Neutrophil (primary cell): ENCODE measurements at regions not wholly inside any gene's neighbourhood (a gene's known extent, or its start where the extent isn't known, plus 50 kb on each side); places are given as distances from the start of the nearest gene placed in this dataset.

Experiments
- H3K27ac ChIP-seq: fragments of 200-600 bp; sonication (generic); 2 replicates; pipeline ENCODE4 v1.5.1; 2016; ENCODE audit warnings: mild to moderate bottlenecking, moderate library complexity
- H3K27me3 ChIP-seq: fragments of 200-600 bp; sonication (generic); 2 replicates; pipeline ENCODE4 v1.6.0; 2016; ENCODE audit warnings: mild to moderate bottlenecking
- H3K36me3 ChIP-seq: fragments of 200-600 bp; sonication (generic); 2 replicates; pipeline ENCODE4 v1.5.1; 2017
- H3K4me1 ChIP-seq, 2 experiments: fragments of 200-600 bp in 1 of 2; sonication (generic) in 1 of 2; 1 replicate in 1 of 2; 2 replicates in 1 of 2; pipeline versions ENCODE4 v1.5.1 to v1.6.1; 2013 to 2016; ENCODE audit warnings: low read depth in 1 of 2, low read length in 1 of 2, mild to moderate bottlenecking in 1 of 2, moderate library complexity in 1 of 2; ENCODE audit not compliant: control insufficient read depth in 1 of 2, insufficient read depth in 1 of 2
- H3K4me3 ChIP-seq, 2 experiments: fragments of 200-600 bp in 1 of 2; sonication (generic) in 1 of 2; 1 replicate in 1 of 2; 2 replicates in 1 of 2; pipeline ENCODE4 v1.5.1; 2013 to 2016; ENCODE audit warnings: low read depth in 1 of 2, low read length in 1 of 2, mild to moderate bottlenecking in 1 of 2, moderate library complexity in 1 of 2
- H3K9me3 ChIP-seq: fragments of 200-600 bp; sonication (generic); 2 replicates; pipeline ENCODE4 v1.5.1; 2016
- TF ChIP-seq, protein P1 (sequence below): fragments of 200-600 bp; sonication (generic); IDR thresholded peaks from 2 replicates; pipeline ENCODE4 v1.5.1; 2016; ENCODE audit warnings: antibody characterized with exemption

DNA sequence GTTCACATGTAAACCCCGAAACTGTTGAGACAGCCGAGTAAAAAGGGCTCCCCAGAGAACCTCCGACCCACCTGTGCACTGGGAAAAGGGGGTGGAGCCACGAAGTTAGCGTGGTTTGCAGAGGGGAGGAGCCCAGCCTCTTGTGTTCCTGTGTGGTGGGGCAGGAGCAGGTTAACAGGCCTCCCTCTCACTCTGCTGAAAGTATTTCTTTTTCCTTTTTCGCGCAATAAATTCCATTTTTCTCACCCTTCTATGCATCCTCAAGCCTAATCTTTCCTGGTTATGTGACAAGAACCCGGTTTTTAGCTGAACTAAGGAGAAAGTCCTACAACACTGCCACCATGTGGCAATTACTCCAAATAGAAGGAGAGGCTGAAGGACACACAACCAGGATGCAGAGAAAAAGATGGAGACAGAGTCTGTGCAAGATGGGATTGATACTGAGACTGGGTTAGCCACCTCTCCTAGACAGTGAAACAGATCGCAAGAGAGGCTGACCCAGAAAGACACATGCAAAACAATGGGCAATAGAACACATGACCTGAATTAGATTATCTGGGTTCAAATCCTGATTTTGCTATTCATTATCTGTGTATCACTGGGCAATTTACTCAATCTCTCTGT, 168.7 kb upstream of the PRSS16 start:
- peaks cover 91% of the 10 kb centered on the region for H3K27me3 ChIP-seq
- H3K27ac ChIP-seq, result no peak overlapping the region
- H3K9me3 ChIP-seq, result no peaks in the 10 kb centered on the region
- TF ChIP-seq, protein P1, sequence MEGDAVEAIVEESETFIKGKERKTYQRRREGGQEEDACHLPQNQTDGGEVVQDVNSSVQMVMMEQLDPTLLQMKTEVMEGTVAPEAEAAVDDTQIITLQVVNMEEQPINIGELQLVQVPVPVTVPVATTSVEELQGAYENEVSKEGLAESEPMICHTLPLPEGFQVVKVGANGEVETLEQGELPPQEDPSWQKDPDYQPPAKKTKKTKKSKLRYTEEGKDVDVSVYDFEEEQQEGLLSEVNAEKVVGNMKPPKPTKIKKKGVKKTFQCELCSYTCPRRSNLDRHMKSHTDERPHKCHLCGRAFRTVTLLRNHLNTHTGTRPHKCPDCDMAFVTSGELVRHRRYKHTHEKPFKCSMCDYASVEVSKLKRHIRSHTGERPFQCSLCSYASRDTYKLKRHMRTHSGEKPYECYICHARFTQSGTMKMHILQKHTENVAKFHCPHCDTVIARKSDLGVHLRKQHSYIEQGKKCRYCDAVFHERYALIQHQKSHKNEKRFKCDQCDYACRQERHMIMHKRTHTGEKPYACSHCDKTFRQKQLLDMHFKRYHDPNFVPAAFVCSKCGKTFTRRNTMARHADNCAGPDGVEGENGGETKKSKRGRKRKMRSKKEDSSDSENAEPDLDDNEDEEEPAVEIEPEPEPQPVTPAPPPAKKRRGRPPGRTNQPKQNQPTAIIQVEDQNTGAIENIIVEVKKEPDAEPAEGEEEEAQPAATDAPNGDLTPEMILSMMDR, result no peak
- peaks cover 0 to 3% of the 10 kb centered on the region in 2 experiments for H3K4me1 ChIP-seq
- no peaks in the 10 kb centered on the region for H3K36me3 ChIP-seq
- no peak overlapping the region for H3K4me3 ChIP-seq

DNA sequence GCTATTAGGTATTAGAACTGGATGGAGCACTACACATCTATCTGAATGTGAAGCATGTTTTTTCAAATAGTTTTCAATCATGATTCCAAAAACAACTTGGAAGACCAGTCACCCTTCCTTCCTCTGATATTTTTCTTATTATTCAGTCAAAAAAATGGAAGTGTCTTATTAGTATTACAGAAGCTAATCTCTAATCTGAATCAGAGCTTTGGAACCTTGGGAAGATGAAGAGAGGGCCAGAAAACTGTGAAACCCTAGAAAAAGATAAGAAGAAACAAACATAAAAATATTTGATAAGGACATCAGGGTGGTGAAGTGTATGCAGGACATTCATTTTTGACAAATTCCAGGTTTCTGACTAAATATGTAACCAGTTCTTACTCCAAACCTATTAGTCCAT, 166.3 kb upstream of the PRSS16 start:
- TF ChIP-seq, protein P1, result no peak
- peaks cover 0 to 3% of the 10 kb centered on the region in 2 experiments for H3K4me1 ChIP-seq
- no peak overlapping the region for H3K4me3 ChIP-seq
- H3K9me3 ChIP-seq, result no peaks in the 10 kb centered on the region
- H3K27ac ChIP-seq, result no peak overlapping the region
- peaks cover 92% of the 10 kb centered on the region for H3K27me3 ChIP-seq
- no peaks in the 10 kb centered on the region for H3K36me3 ChIP-seq

DNA sequence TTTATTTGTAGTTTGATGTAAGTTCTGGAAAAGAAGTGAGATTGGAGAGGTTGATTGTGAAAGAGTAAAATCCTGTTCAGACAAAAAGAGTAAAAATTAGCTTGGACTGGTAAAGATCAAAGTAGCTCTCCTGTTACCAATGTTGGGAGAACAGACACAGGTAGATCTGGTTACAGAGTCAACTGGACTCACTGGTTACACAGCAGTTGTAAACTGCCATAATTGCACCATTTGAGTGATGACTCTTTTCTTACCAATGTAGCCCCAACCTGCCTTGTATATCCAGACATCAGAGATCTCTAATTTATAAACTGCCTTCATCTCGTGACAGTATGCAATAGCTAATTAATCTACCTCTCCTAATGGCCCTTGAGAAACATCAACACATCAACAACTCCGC, 165.6 kb upstream of the PRSS16 start:
- H3K4me1 ChIP-seq, result peaks cover 0 to 3% of the 10 kb centered on the region in 2 experiments
- no peak overlapping the region for H3K27ac ChIP-seq
- no peak overlapping the region for H3K4me3 ChIP-seq
- no peaks in the 10 kb centered on the region for H3K36me3 ChIP-seq
- H3K9me3 ChIP-seq, result no peaks in the 10 kb centered on the region
- peaks cover 92% of the 10 kb centered on the region for H3K27me3 ChIP-seq
- TF ChIP-seq, protein P1, result no peak

DNA sequence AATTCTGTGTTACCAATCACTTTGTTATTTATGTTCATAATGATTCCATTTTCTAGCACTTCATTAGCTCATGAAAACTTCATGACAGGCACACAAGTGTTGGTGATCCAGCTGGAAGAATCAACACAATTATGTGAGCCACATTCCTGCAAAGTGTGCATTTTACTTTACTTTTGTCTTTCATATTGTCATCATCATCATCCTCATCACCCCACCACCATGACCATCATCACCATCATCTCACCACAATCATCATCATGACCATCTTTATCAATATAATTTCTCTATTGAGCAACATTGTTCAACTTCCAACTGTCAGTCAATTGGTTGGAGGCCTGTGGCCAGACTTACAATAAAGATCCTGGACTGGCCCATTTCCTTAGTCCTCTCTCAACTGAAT, 159.4 kb upstream of the PRSS16 start:
- no peak overlapping the region for H3K4me3 ChIP-seq
- H3K27me3 ChIP-seq, result peaks cover 96% of the 10 kb centered on the region
- no peaks in the 10 kb centered on the region for H3K9me3 ChIP-seq
- H3K36me3 ChIP-seq, result no peaks in the 10 kb centered on the region
- no peak overlapping the region for H3K27ac ChIP-seq
- TF ChIP-seq, protein P1, result no peak
- no peaks in the 10 kb centered on the region for H3K4me1 ChIP-seq

DNA sequence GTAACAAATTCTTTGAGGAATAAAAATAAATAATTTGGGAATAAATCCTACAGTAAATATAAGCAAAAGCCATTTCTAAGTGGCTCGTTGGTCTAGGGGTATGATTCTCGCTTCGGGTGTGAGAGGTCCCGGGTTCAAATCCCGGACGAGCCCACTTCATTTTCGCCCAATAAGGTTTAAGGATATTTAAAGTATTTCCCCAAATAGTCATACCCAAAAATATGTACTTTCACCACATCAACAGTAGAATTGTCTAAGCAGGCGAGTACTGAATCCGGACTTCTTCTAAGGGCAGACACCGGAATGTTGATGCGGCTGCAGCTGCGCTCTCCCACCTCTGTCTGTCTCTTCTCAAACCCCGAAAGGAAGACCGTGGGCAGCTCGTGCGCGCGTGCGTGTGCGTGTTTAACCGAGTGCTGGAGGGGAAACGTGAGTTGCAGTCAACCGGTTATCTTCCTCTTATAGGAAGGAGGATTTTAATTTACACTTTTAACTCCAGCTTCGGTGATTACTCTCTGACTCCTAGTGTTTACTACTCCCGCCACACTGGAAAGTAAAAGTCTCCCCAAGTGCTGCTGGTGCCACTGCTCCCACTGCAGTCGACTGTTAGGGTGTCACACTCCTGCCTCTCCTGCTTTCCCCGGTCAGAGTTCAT, 155.7 kb upstream of the PRSS16 start:
- peaks cover 0 to 2% of the 10 kb centered on the region in 2 experiments for H3K4me1 ChIP-seq
- no peaks in the 10 kb centered on the region for H3K9me3 ChIP-seq
- no peak overlapping the region for H3K4me3 ChIP-seq
- no peaks in the 10 kb centered on the region for H3K36me3 ChIP-seq
- TF ChIP-seq, protein P1, result no peak
- peaks cover 100% of the 10 kb centered on the region for H3K27me3 ChIP-seq
- no peak overlapping the region for H3K27ac ChIP-seq
